ENCODE measurements at regions not wholly inside any gene's neighbourhood (a gene's known extent, or its start where the extent isn't known, plus 50 kb on each side); places are given as distances from the start of the nearest gene placed in this dataset.

- H3K4me3 ChIP-seq (ENCODE audit: low read depth, low read length), result no peak overlapping the region
- no peak for TF ChIP-seq CTCF (IDR thresholded peaks at IDR 0.05; ENCODE audit: low read depth, low read length)
- in situ Hi-C loops (cut with HindIII; ENCODE audit: low sequenced_read_pairs), result no loop called here
- no peak for DNase-seq (ENCODE audit: low read depth, low spot score)
These were observed 343.0 kb downstream of the KLF5 start for GRCh38 chr13:73401769-73402168.

- in situ Hi-C loops (cut with HindIII; ENCODE audit: low sequenced_read_pairs), result no loop called here
- no peak for DNase-seq (ENCODE audit: low read depth, low spot score)
- no peak overlapping the region for H3K4me3 ChIP-seq (ENCODE audit: low read depth, low read length)
- TF ChIP-seq CTCF (IDR thresholded peaks at IDR 0.05; ENCODE audit: low read depth, low read length), result no peak
These were observed 340.8 kb downstream of the KLF5 start for GRCh38 chr13:73399347-73400216.

GRCh38 chr13:73397496-73398305, 338.9 kb downstream of the KLF5 start:
- DNase-seq (ENCODE audit: low read depth, low spot score), result no peak
- TF ChIP-seq CTCF (IDR thresholded peaks at IDR 0.05; ENCODE audit: low read depth, low read length), result no peak
- no peak overlapping the region for H3K4me3 ChIP-seq (ENCODE audit: low read depth, low read length)
- in situ Hi-C loops (cut with HindIII; ENCODE audit: low sequenced_read_pairs), result no loop called here

GRCh38 chr13:73394066-73394465, 335.3 kb downstream of the KLF5 start:
- no peak for DNase-seq (ENCODE audit: low read depth, low spot score)
- H3K4me3 ChIP-seq (ENCODE audit: low read depth, low read length), result no peak overlapping the region
- no peak for TF ChIP-seq CTCF (IDR thresholded peaks at IDR 0.05; ENCODE audit: low read depth, low read length)
- in situ Hi-C loops (cut with HindIII; ENCODE audit: low sequenced_read_pairs), result no loop called here

- no peak overlapping the region for H3K4me3 ChIP-seq (ENCODE audit: low read depth, low read length)
- TF ChIP-seq CTCF (IDR thresholded peaks at IDR 0.05; ENCODE audit: low read depth, low read length), result no peak
- no peak for DNase-seq (ENCODE audit: low read depth, low spot score)
- in situ Hi-C loops (cut with HindIII; ENCODE audit: low sequenced_read_pairs), result no loop called here
These were observed 331.3 kb downstream of the KLF5 start for GRCh38 chr13:73390100-73390499.

GRCh38 chr13:73388586-73388985, 329.8 kb downstream of the KLF5 start:
- DNase-seq (ENCODE audit: low read depth, low spot score), result no peak
- TF ChIP-seq CTCF (IDR thresholded peaks at IDR 0.05; ENCODE audit: low read depth, low read length), result no peak
- H3K4me3 ChIP-seq (ENCODE audit: low read depth, low read length), result no peak overlapping the region
- in situ Hi-C loops (cut with HindIII; ENCODE audit: low sequenced_read_pairs), result no loop called here
